Transverse colon (tissue), 4 donors: ENCODE measurements at regions not wholly inside any gene's neighbourhood (a gene's known extent, or its start where the extent isn't known, plus 50 kb on each side); places are given as distances from the start of the nearest gene placed in this dataset.

Experiments used
- DNase-seq: peaks from one replicate; pipeline ENCODE4 v3.0.0-alpha.2; 2019
- H3K27ac ChIP-seq, 4 donors: fragments of 200-600 bp; sonication (generic); 2 replicates each; pipeline ENCODE4 v1.5.1; 2016 to 2018; ENCODE audit warnings: inconsistent platforms in 4 of 4
- H3K27me3 ChIP-seq: fragments of 200-600 bp; sonication (generic); 2 replicates; pipeline ENCODE4 v1.5.1; 2017; ENCODE audit warnings: inconsistent platforms
- H3K36me3 ChIP-seq, 4 donors: fragments of 200-600 bp; sonication (generic); 2 replicates each; pipeline ENCODE4 v1.5.1; 2017 to 2019; ENCODE audit warnings: inconsistent platforms in 4 of 4
- H3K4me1 ChIP-seq, 4 donors: fragments of 200-600 bp; sonication (generic); 2 replicates each; pipeline ENCODE4 v1.5.1; 2017 to 2020; ENCODE audit warnings: inconsistent platforms in 4 of 4
- H3K4me3 ChIP-seq, 4 donors: fragments of 200-600 bp; sonication (generic); 1 replicate in 1 of 4; 2 replicates in 3 of 4; pipeline versions ENCODE4 v1.5.1 to v1.6.1; 2017 to 2019; ENCODE audit warnings: inconsistent platforms in 4 of 4
- H3K9me3 ChIP-seq, 2 donors: fragments of 200-600 bp; sonication (generic); 2 replicates each; pipeline ENCODE4 v1.5.1; 2017 to 2019; ENCODE audit warnings: inconsistent platforms in 2 of 2
- CTCF ChIP-seq, 5 experiments: fragments of 200-600 bp in 3 of 5; fragments of 450-650 bp in 2 of 5; sonication (generic) in 3 of 5; IDR thresholded peaks; 1 replicate in 2 of 5; 2 replicates in 3 of 5; pipeline ENCODE4 v1.5.1; 2016 to 2017; ENCODE audit warnings: antibody characterized with exemption in 5 of 5, inconsistent platforms in 3 of 5, mild to moderate bottlenecking in 2 of 5, moderate library complexity in 1 of 5
- EP300 ChIP-seq: sonication (generic); formaldehyde crosslinking; IDR thresholded peaks from one replicate; pipeline ENCODE4 v1.6.1; 2017; ENCODE audit warnings: antibody characterized with exemption, low read depth
- POLR2A ChIP-seq: fragments of 450-650 bp; IDR thresholded peaks from one replicate; pipeline ENCODE4 v1.6.1; 2016; ENCODE audit warnings: antibody characterized with exemption, mild to moderate bottlenecking, moderate library complexity
- POLR2AphosphoS5 ChIP-seq, 3 donors: sonication (generic); formaldehyde crosslinking; IDR thresholded peaks; one replicate each; pipeline ENCODE4 v1.6.1; 2016; ENCODE audit warnings: antibody characterized with exemption in 3 of 3
- WGBS, 2 donors: methylation state at CpG; one replicate each; pipeline ENCODE4 v1.1.5; 2018; ENCODE audit warnings: low coverage in 1 of 2; 5-methylcytosine and 5-hydroxymethylcytosine counted together
- in situ Hi-C, 4 donors: fragments of 200-750 bp; cut with MboI; loops; one replicate each; pipeline versions ENCODE4 v1.15.0 to v1.15.1; 2017; ENCODE audit warnings: low sequenced_read_pairs in 3 of 4, low pct_ligation_motif_present in 1 of 4, low pct_unique_long_range_greater_than_20kb in 1 of 4
- intact Hi-C: fragments of 100-400 bp; cut with DNase I; formaldehyde crosslinking; loops from one replicate; pipeline ENCODE4 v1.15.1; 2023; ENCODE audit warnings: low total_unique reads

GRCh38 chr6:85945459-85946185, 302.9 kb upstream of the SYNCRIP start:
- no peak overlapping the region for H3K27ac ChIP-seq
- H3K4me3 ChIP-seq, result no peak overlapping the region
- in situ Hi-C loops (no loop called here), intact Hi-C loops (no loop called here)
- H3K27me3 ChIP-seq, result no peaks in the 10 kb centered on the region
- TF ChIP-seq CTCF (IDR thresholded peaks at IDR 0.05), result no peak
- no peak for TF ChIP-seq POLR2A
- TF ChIP-seq EP300, result no peak
- TF ChIP-seq POLR2AphosphoS5 (IDR thresholded peaks at IDR 0.05), result no peak
- no peak for DNase-seq
- WGBS, 2 donors, result 73% methylated on average over 6 of the region's 6 CpGs
- no peaks in the 10 kb centered on the region for H3K9me3 ChIP-seq
- no peaks in the 10 kb centered on the region for H3K36me3 ChIP-seq
- no peaks in the 10 kb centered on the region for H3K4me1 ChIP-seq

- no peak overlapping the region for H3K4me3 ChIP-seq
- DNase-seq, result no peak
- no peaks in the 10 kb centered on the region for H3K27me3 ChIP-seq
- H3K27ac ChIP-seq, result no peak overlapping the region
- intact Hi-C loops (no loop called here), in situ Hi-C loops (no loop called here)
- H3K4me1 ChIP-seq, result no peaks in the 10 kb centered on the region
- TF ChIP-seq POLR2A (no peak), CTCF (IDR thresholded peaks at IDR 0.05) (no peak), EP300 (no peak), POLR2AphosphoS5 (IDR thresholded peaks at IDR 0.05) (no peak)
- H3K9me3 ChIP-seq, result no peaks in the 10 kb centered on the region
- no peaks in the 10 kb centered on the region for H3K36me3 ChIP-seq
- WGBS, 2 donors, result 61 to 70% methylated on average over 3 of the region's 3 CpGs
Measured at GRCh38 chr6:85944776-85945175, 302.1 kb upstream of the SYNCRIP start.

- 52 to 57% methylated on average over 2 of the region's 2 CpGs for WGBS, 2 donors
- no peak for DNase-seq
- Histone ChIP-seq H3K4me1 (no peaks in the 10 kb centered on the region), H3K27me3 (no peaks in the 10 kb centered on the region), H3K36me3 (no peaks in the 10 kb centered on the region), H3K27ac (no peak overlapping the region), H3K4me3 (no peak overlapping the region), H3K9me3 (no peaks in the 10 kb centered on the region)
- in situ Hi-C loops (no loop called here), intact Hi-C loops (no loop called here)
- no peak for TF ChIP-seq EP300
- no peak for TF ChIP-seq CTCF (IDR thresholded peaks at IDR 0.05)
- TF ChIP-seq POLR2A, result no peak
- no peak for TF ChIP-seq POLR2AphosphoS5 (IDR thresholded peaks at IDR 0.05)
Measured at GRCh38 chr6:85942844-85943243, 300.2 kb upstream of the SYNCRIP start.

- intact Hi-C loops, result no loop called here
- 95 to 100% methylated on average over 1 of the region's 1 CpG for WGBS, 2 donors
- no peaks in the 10 kb centered on the region for H3K36me3 ChIP-seq
- no peak overlapping the region for H3K4me3 ChIP-seq
- H3K4me1 ChIP-seq, result no peaks in the 10 kb centered on the region
- no peak overlapping the region for H3K27ac ChIP-seq
- no peaks in the 10 kb centered on the region for H3K27me3 ChIP-seq
- no peaks in the 10 kb centered on the region for H3K9me3 ChIP-seq
- TF ChIP-seq EP300 (no peak), POLR2A (no peak), CTCF (IDR thresholded peaks at IDR 0.05) (no peak), POLR2AphosphoS5 (IDR thresholded peaks at IDR 0.05) (no peak)
- in situ Hi-C loops, result no loop called here
- no peak for DNase-seq
Measured at GRCh38 chr6:85936916-85937315, 294.2 kb upstream of the SYNCRIP start.
